Suppressor macrophage treated with lipopolysaccharide for 4 hours (primary cell): ENCODE measurements at regions not wholly inside any gene's neighbourhood (a gene's known extent, or its start where the extent isn't known, plus 50 kb on each side); places are given as distances from the start of the nearest gene placed in this dataset.

Source experiments
- DNase-seq: peaks from one replicate; pipeline ENCODE4 v3.0.0-alpha.2; 2020

DNA sequence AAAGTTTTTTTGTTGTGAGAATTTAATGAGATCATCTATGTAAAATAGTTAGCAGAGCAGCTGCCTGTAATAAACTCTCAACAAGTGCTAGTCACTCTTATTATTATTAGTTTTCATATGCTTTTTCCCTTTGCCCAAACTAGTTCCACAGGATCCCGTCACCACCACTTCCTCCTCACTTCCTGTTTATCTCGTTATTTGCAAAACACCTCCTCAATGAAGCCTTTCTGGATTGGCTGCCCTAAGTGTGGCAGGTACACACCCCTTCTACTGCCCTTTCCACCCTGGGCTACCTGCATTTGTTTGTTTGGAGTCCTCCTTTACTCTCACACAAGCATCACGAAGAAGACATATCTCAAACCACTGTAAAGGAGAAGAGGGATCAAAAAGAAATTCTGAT is 54.4 kb upstream of the KLF3 start:
- peak; percentile 24 for DNase-seq

DNA sequence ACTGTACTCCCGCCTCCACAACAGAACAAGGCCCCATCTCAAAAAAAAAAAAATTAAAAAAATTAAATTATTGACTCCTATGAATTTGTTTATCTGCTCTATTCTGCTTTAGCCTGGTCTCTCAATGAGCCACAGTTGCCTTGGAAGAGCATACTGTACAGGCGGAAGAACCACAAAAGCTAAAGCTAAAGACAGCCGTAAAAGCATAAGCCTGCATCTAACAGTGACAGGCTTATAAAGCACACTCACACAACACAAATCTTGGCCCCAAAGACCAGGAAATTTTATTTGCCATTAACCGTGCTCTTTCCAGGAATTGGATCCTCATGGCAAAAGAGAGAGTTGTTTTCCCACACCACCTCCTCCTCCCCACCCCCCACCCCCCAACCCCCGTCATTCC is 53.5 kb upstream of the KLF3 start:
- DNase-seq, result no peak

- DNase-seq, result peak; percentile 42
These were observed 53.0 kb upstream of the KLF3 start for GRCh38 chr4:38610966-38611431.

- peak; percentile 19 for DNase-seq
These were observed 52.3 kb upstream of the KLF3 start for GRCh38 chr4:38611676-38612075.

GRCh38 chr4:38612646-38613414 is 51.2 kb upstream of the KLF3 start:
- DNase-seq, result no peak
